Loucy (cell line): ENCODE measurements at regions not wholly inside any gene's neighbourhood (a gene's known extent, or its start where the extent isn't known, plus 50 kb on each side); places are given as distances from the start of the nearest gene placed in this dataset.

Source experiments
- H2AFZ ChIP-seq: fragments of 200-600 bp; sonication (generic); 2 replicates; pipeline ENCODE4 v1.6.0; 2016; ENCODE audit warnings: antibody characterized with exemption, mild to moderate bottlenecking, low read length, moderate library complexity
- H3F3A ChIP-seq: fragments of 200-600 bp; 2 replicates; pipeline ENCODE4 v1.6.0; 2016; ENCODE audit warnings: antibody characterized with exemption, low read depth, mild to moderate bottlenecking
- H3K27me3 ChIP-seq: fragments of 200-600 bp; sonication (generic); 2 replicates; pipeline ENCODE4 v1.6.1; 2014; ENCODE audit warnings: low read length, mild to moderate bottlenecking; ENCODE audit not compliant: insufficient read depth, poor library complexity, severe bottlenecking
- H3K36me3 ChIP-seq: fragments of 200-600 bp; sonication (generic); 2 replicates; pipeline ENCODE4 v1.6.1; 2016; ENCODE audit warnings: low read length; ENCODE audit not compliant: insufficient read depth
- H3K4me1 ChIP-seq: fragments of 200-600 bp; sonication (generic); 2 replicates; pipeline ENCODE4 v1.5.1; 2014; ENCODE audit warnings: low read length, mild to moderate bottlenecking; ENCODE audit not compliant: insufficient read depth, poor library complexity, severe bottlenecking
- H3K4me2 ChIP-seq: fragments of 200-600 bp; sonication (generic); 2 replicates; pipeline ENCODE4 v1.6.0; 2014; ENCODE audit warnings: antibody characterized with exemption, low read length, low read depth, mild to moderate bottlenecking; ENCODE audit not compliant: poor library complexity, severe bottlenecking
- H3K4me3 ChIP-seq: fragments of 200-600 bp; sonication (generic); 2 replicates; pipeline ENCODE4 v1.5.1; 2014; ENCODE audit warnings: low read length, mild to moderate bottlenecking, mixed read lengths; ENCODE audit not compliant: poor library complexity, severe bottlenecking
- H3K79me2 ChIP-seq: fragments of 200-600 bp; sonication (generic); 2 replicates; pipeline ENCODE4 v1.6.1; 2014; ENCODE audit warnings: low read length; ENCODE audit not compliant: insufficient read depth
- H3K9ac ChIP-seq: fragments of 200-600 bp; sonication (generic); 2 replicates; pipeline ENCODE4 v1.6.0; 2014; ENCODE audit warnings: mild to moderate bottlenecking, low read depth, low read length, moderate library complexity; ENCODE audit not compliant: poor library complexity, severe bottlenecking
- H3K9me2 ChIP-seq: fragments of 200-600 bp; sonication (generic); replicated peaks from 2 replicates; pipeline ENCODE4 v1.6.1; 2016; ENCODE audit warnings: low read depth, low read length, mixed read lengths
- H3K9me3 ChIP-seq: fragments of 200-600 bp; sonication (generic); 2 replicates; pipeline ENCODE4 v1.6.1; 2014; ENCODE audit warnings: mild to moderate bottlenecking, antibody characterized with exemption, low read length, low read depth; ENCODE audit not compliant: insufficient read depth
- H4K20me1 ChIP-seq: fragments of 200-600 bp; sonication (generic); 2 replicates; pipeline ENCODE4 v1.6.0; 2014; ENCODE audit warnings: antibody characterized with exemption, low read length, mild to moderate bottlenecking; ENCODE audit not compliant: insufficient read depth, poor library complexity, severe bottlenecking
- CTCF ChIP-seq: fragments of 200-600 bp; sonication (generic); conservative IDR thresholded peaks from 2 replicates; pipeline ENCODE4 v1.5.1; 2014; ENCODE audit warnings: mild to moderate bottlenecking, antibody characterized with exemption, low read length
- EZH2phosphoT487 ChIP-seq: fragments of 200-600 bp; IDR thresholded peaks from 2 replicates; pipeline ENCODE4 v1.6.1; 2018; ENCODE audit warnings: antibody characterized with exemption, mild to moderate bottlenecking, moderate library complexity, borderline replicate concordance

GRCh38 chr6:142567461-142567860 lies 265.7 kb downstream of the ADGRG6 start:
- TF ChIP-seq CTCF, result no peak
- H4K20me1 ChIP-seq, result no peaks in the 10 kb centered on the region
- no peak overlapping the region for H3K4me2 ChIP-seq
- no peak overlapping the region for H2AFZ ChIP-seq
- no peaks in the 10 kb centered on the region for H3K36me3 ChIP-seq
- H3F3A ChIP-seq, result no peaks in the 10 kb centered on the region
- H3K27me3 ChIP-seq, result no peaks in the 10 kb centered on the region
- peaks cover 23% of the 10 kb centered on the region for H3K4me1 ChIP-seq
- no peaks in the 10 kb centered on the region for H3K9me2 ChIP-seq
- no peak overlapping the region for H3K9ac ChIP-seq
- no peaks in the 10 kb centered on the region for H3K9me3 ChIP-seq
- H3K79me2 ChIP-seq, result no peaks in the 10 kb centered on the region
- H3K4me3 ChIP-seq, result no peak overlapping the region

- H3K36me3 ChIP-seq, result no peaks in the 10 kb centered on the region
- H2AFZ ChIP-seq, result no peak overlapping the region
- H4K20me1 ChIP-seq, result no peaks in the 10 kb centered on the region
- H3K79me2 ChIP-seq, result no peaks in the 10 kb centered on the region
- H3K9me2 ChIP-seq, result no peaks in the 10 kb centered on the region
- H3K9me3 ChIP-seq, result peaks cover 3% of the 10 kb centered on the region; the same call in 1 of the 2 replicates
- H3K4me1 ChIP-seq, result peaks cover 23% of the 10 kb centered on the region
- H3K27me3 ChIP-seq, result no peaks in the 10 kb centered on the region
- H3K4me3 ChIP-seq, result no peak overlapping the region
- peak overlapping the region; percentile 15 for H3K4me2 ChIP-seq
- peak overlapping the region; percentile 37 for H3K9ac ChIP-seq
- no peak for TF ChIP-seq EZH2phosphoT487
- TF ChIP-seq CTCF, result no peak
- H3F3A ChIP-seq, result no peaks in the 10 kb centered on the region
Observed at GRCh38 chr6:142568857-142569597, 267.2 kb downstream of the ADGRG6 start.

- Histone ChIP-seq H3K4me2 (peak overlapping the region; percentile 15), H3K4me3 (peak overlapping the region; percentile 12), H3K4me1 (peaks cover 23% of the 10 kb centered on the region), H4K20me1 (no peaks in the 10 kb centered on the region), H3K79me2 (no peaks in the 10 kb centered on the region), H3K9ac (peak overlapping the region; percentile 37), H3K9me2 (no peaks in the 10 kb centered on the region), H3K9me3 (peaks cover 3% of the 10 kb centered on the region; the same call in 1 of the 2 replicates), H3F3A (no peaks in the 10 kb centered on the region), H3K36me3 (no peaks in the 10 kb centered on the region), H3K27me3 (no peaks in the 10 kb centered on the region), H2AFZ (no peak overlapping the region)
- TF ChIP-seq EZH2phosphoT487 (no peak), CTCF (no peak)
Observed at GRCh38 chr6:142569676-142570075, 267.9 kb downstream of the ADGRG6 start.
